AG10803 (cell line): ENCODE measurements at regions not wholly inside any gene's neighbourhood (a gene's known extent, or its start where the extent isn't known, plus 50 kb on each side); places are given as distances from the start of the nearest gene placed in this dataset.
"Not testable (repeated sequence)": the region's sequence is repeated elsewhere in the genome, so short reads cannot be mapped to it uniquely, and the experiment has no call there.

Experiments used
- DNase-seq: peaks from one replicate; pipeline ENCODE4 v3.0.0; 2010; ENCODE audit warnings: low read depth
- H3K4me3 ChIP-seq: 2 replicates; pipeline ENCODE4 v1.5.1; 2011; ENCODE audit warnings: mild to moderate bottlenecking, low read length, control low read depth
- TF ChIP-seq, protein P1 (sequence below): conservative IDR thresholded peaks from 2 replicates; pipeline ENCODE4 v1.5.1; 2011; ENCODE audit warnings: mild to moderate bottlenecking, low read length, control low read depth, inconsistent platforms

DNA sequence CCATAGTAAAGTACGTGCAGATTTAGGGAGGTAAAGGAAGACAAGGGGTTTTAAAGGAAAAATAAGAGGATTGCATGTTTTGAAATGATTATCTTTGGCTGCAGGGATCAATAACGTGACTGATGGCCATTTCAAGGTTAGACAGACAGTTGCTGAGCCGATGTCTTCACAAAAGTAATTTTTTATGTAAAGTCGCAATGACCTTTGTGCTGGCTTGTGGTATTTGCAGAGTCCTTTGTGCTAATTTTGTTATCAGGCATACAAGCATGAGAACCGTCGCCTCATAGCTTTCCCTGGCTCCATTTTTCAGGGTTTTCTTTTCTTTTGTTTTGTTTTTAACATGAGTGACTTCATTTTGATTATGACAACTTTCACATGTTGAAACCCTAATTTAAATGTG, 605.7 kb upstream of the GJE1 start:
- DNase-seq, result no peak
- TF ChIP-seq, protein P1, sequence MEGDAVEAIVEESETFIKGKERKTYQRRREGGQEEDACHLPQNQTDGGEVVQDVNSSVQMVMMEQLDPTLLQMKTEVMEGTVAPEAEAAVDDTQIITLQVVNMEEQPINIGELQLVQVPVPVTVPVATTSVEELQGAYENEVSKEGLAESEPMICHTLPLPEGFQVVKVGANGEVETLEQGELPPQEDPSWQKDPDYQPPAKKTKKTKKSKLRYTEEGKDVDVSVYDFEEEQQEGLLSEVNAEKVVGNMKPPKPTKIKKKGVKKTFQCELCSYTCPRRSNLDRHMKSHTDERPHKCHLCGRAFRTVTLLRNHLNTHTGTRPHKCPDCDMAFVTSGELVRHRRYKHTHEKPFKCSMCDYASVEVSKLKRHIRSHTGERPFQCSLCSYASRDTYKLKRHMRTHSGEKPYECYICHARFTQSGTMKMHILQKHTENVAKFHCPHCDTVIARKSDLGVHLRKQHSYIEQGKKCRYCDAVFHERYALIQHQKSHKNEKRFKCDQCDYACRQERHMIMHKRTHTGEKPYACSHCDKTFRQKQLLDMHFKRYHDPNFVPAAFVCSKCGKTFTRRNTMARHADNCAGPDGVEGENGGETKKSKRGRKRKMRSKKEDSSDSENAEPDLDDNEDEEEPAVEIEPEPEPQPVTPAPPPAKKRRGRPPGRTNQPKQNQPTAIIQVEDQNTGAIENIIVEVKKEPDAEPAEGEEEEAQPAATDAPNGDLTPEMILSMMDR, result no peak
- no peak overlapping the region for H3K4me3 ChIP-seq

DNA sequence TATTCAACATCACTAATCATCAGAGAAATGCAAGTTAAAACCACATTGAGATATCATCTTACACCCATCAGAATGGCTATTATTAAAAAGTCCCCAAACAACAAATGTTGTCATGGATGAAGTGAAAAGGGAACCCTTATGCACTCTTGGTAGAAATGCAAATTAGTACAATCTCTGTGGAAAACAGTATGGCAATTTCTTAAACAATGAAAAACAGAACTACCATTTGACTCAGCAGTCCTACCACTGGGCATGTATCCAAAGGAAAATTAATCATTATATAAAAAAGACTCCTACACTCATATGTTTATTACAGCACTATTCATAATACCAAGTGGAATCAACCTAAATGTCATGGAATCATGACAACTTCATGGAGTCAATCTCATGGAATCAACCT, 611.3 kb upstream of the GJE1 start:
- TF ChIP-seq, protein P1, result no peak
- no peak for DNase-seq
- no peak overlapping the region for H3K4me3 ChIP-seq

DNA sequence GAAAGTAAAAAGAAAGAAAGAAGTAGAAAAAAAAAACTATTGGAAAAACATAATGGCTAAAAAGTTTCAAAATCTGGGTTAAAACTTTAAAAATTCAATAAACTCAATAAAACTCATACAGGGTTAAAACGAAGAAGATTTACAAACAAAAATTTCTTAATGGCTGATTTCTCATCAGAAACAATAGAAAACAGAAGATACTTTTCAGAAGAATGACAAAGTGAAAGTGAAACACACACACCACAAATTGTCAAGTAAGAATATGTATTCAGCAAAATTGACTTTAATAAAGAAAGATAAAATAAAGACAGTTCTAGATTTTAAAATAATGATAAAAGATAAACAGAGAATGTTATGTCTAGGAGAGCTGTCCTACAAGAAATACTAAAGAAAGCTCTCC, 618.9 kb upstream of the GJE1 start:
- H3K4me3 ChIP-seq, result no peak overlapping the region

DNA sequence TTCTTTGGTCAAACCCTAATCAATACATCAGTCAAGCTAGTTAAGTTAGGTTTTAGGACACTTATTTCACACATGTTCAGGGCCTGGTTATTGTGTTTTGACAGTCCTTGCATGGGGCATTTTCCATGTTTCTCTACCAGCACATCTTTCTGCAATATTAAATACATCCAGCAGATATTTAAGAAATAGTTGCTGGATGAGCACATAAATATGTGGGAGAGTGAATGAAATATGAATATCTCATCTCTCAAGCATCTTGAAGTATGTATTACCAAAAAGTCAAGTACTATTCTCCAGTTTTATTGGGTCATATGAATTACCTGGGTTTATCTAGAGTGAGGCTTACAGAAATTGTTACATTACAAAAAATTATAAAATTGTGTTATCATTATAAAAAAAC, 621.9 kb upstream of the GJE1 start:
- DNase-seq, result no peak
- H3K4me3 ChIP-seq, result no peak overlapping the region
- TF ChIP-seq, protein P1, result no peak

More for the DNA sequence above, 618.9 kb upstream of the GJE1 start:
- DNase-seq, result no peak
- TF ChIP-seq, protein P1, result no peak

- not testable (repeated sequence) for DNase-seq, H3K4me3 ChIP-seq
These were observed 626.7 kb upstream of the GJE1 start for GRCh38 chr6:141506062-141506461.

DNA sequence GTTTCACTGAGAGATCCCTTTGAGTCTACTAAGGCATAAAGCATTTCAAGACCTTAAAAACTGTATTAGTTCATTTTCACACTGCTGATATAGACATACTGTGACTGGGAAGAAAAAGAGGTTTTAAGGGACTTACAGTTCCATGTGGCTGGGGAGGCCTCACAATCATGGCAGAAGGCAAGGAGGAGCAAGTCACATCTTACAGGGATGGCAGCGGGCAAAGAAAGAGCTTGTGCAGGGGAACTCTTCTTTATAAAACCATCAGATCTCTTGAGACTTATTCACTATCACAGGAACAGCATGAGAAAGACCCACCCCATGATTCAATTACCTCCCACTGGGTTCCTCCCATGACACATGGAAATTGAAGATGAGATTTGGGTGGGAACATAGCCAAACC, 628.4 kb upstream of the GJE1 start:
- DNase-seq, result not testable (repeated sequence)

DNA sequence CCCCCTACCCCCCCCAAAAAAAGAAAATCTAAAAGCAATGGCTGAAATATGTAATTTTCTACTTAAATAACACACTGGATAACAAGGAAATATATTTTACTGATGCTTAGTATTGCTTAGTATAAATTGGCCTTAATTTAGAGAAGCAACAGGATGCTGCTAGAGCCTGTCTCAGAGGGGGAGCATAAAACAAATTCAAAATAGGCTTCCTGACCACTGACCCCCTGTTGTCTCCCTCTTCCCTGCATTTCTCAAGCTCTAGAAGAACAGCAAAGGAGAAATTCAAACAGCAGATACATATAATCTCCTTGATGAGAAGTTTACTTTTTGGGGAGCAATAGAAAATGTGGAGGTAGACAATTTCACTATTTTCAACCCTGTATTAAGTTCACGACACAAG, 631.1 kb upstream of the GJE1 start:
- TF ChIP-seq, protein P1, result no peak
- H3K4me3 ChIP-seq, result no peak overlapping the region
- no peak for DNase-seq

More for the DNA sequence above, 628.4 kb upstream of the GJE1 start:
- H3K4me3 ChIP-seq, result not testable (repeated sequence)

DNA sequence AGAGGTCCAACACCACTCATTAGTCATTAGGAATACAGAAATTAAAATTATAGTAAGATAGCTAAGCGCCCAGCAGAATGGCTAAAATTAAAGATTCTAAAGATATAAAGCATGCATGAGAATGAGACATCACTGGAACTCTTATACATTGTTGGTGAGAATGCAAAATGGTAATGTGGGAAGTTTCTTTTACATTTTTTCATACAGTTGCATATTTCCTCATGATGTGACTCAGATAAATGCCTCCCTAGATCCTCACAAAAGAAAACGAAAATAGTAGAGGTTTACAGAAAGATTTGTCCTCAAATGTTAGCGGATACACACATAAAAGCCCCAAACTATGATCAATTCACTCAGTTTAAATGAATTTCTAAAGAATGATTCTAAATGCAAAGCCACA, 633.7 kb upstream of the GJE1 start:
- TF ChIP-seq, protein P1, result no peak
- peak; percentile 8 for DNase-seq
- no peak overlapping the region for H3K4me3 ChIP-seq
